ENCODE measurements at regions not wholly inside any gene's neighbourhood (a gene's known extent, or its start where the extent isn't known, plus 50 kb on each side); places are given as distances from the start of the nearest gene placed in this dataset.
"Not testable (repeated sequence)": the region's sequence is repeated elsewhere in the genome, so short reads cannot be mapped to it uniquely, and the experiment has no call there.

GRCh38 chr2:145519254-145519653, 999.3 kb upstream of the ZEB2 start:
- H3K9me3 Mint-ChIP-seq: peaks cover 11% of the 10 kb centered on the region
- H3K4me3 Mint-ChIP-seq (ENCODE audit: low read depth); intact Hi-C loops (cut with micrococcal nuclease); DNase-seq (ENCODE audit: low spot score); H3K4me1 Mint-ChIP-seq (ENCODE audit: low read depth); H3K27me3 Mint-ChIP-seq (ENCODE audit: low read depth); H3K27ac Mint-ChIP-seq; H3K36me3 Mint-ChIP-seq (ENCODE audit: low read depth): not testable (repeated sequence)

- no peak overlapping the region for H3K4me3 Mint-ChIP-seq (ENCODE audit: low read depth)
Observed at GRCh38 chr2:145511946-145512345, 992.0 kb upstream of the ZEB2 start.

DNA sequence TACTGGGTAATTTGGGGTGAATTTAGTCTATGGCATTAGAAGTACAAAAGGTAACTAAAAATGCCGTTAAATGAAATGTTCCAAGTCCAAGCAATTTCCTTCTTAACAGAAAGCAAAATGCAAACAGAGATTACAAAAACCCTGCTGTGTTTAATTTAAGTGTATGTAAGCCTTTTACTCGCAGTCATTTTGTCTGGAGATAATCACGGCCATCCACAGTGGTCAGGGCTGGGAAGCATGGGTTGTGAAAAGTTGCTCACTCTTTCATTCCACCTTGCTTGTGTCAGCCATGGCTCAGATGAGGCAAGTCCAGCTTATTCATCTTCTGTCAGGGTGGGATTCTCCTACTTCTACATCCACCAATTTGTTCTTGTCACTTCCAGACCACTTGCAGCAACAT, 983.6 kb upstream of the ZEB2 start:
- H3K27ac Mint-ChIP-seq: no peak overlapping the region
- no peak overlapping the region for H3K4me3 Mint-ChIP-seq (ENCODE audit: low read depth)
- H3K4me1 Mint-ChIP-seq (ENCODE audit: low read depth): no peaks in the 10 kb centered on the region
- intact Hi-C loops (cut with micrococcal nuclease): no loop called here
- H3K36me3 Mint-ChIP-seq (ENCODE audit: low read depth): no peaks in the 10 kb centered on the region
- DNase-seq (ENCODE audit: low spot score): no peak
- no peaks in the 10 kb centered on the region for H3K27me3 Mint-ChIP-seq (ENCODE audit: low read depth)
- H3K9me3 Mint-ChIP-seq: peaks cover 4% of the 10 kb centered on the region

More at GRCh38 chr2:145511946-145512345, 992.0 kb upstream of the ZEB2 start:
- intact Hi-C loops (cut with micrococcal nuclease): no loop called here
- Mint-ChIP-seq H3K27ac (no peak overlapping the region), H3K27me3 (ENCODE audit: low read depth) (no peaks in the 10 kb centered on the region), H3K9me3 (no peaks in the 10 kb centered on the region), H3K36me3 (ENCODE audit: low read depth) (no peaks in the 10 kb centered on the region), H3K4me1 (ENCODE audit: low read depth) (no peaks in the 10 kb centered on the region)
- DNase-seq (ENCODE audit: low spot score): no peak

GRCh38 chr2:145501920-145502319, 982.0 kb upstream of the ZEB2 start:
- H3K4me3 Mint-ChIP-seq (ENCODE audit: low read depth): no peak overlapping the region

GRCh38 chr2:145495590-145495989, 975.7 kb upstream of the ZEB2 start:
- H3K36me3 Mint-ChIP-seq (ENCODE audit: low read depth): no peaks in the 10 kb centered on the region
- H3K4me3 Mint-ChIP-seq (ENCODE audit: low read depth): no peak overlapping the region
- H3K27ac Mint-ChIP-seq: no peak overlapping the region
- no peaks in the 10 kb centered on the region for H3K4me1 Mint-ChIP-seq (ENCODE audit: low read depth)
- no peaks in the 10 kb centered on the region for H3K27me3 Mint-ChIP-seq (ENCODE audit: low read depth)
- intact Hi-C loops (cut with micrococcal nuclease): no loop called here
- no peak for DNase-seq (ENCODE audit: low spot score)
- peaks cover 5% of the 10 kb centered on the region for H3K9me3 Mint-ChIP-seq

More at GRCh38 chr2:145501920-145502319, 982.0 kb upstream of the ZEB2 start:
- Mint-ChIP-seq H3K27ac (no peak overlapping the region), H3K4me1 (ENCODE audit: low read depth) (no peaks in the 10 kb centered on the region), H3K27me3 (ENCODE audit: low read depth) (no peaks in the 10 kb centered on the region), H3K36me3 (ENCODE audit: low read depth) (no peaks in the 10 kb centered on the region), H3K9me3 (peaks cover 4% of the 10 kb centered on the region)
- intact Hi-C loops (cut with micrococcal nuclease): no loop called here
- DNase-seq (ENCODE audit: low spot score): no peak

DNA sequence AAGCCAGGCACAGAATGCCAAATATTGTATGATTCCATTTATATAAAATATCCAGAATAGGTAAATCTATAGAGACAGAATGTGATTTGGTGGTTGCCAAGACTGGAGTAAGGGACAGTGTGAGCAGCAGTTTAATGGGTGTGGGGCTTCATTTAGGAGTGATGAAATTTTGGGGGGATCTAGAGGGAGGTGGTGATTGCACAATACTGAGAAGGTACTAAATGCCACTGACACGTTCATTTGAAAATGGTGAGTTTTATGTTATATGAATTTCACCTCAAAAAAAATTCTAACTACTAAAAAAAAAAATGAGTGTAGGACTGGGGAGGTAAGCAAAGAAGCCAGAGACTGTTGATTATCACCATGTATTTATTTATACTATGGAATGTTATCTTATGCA, 974.5 kb upstream of the ZEB2 start:
- intact Hi-C loops (cut with micrococcal nuclease): no loop called here
- Mint-ChIP-seq H3K4me3 (ENCODE audit: low read depth) (no peak overlapping the region), H3K4me1 (ENCODE audit: low read depth) (no peaks in the 10 kb centered on the region), H3K9me3 (peaks cover 5% of the 10 kb centered on the region), H3K27ac (no peak overlapping the region), H3K36me3 (ENCODE audit: low read depth) (no peaks in the 10 kb centered on the region), H3K27me3 (ENCODE audit: low read depth) (no peaks in the 10 kb centered on the region)
- DNase-seq (ENCODE audit: low spot score): no peak

DNA sequence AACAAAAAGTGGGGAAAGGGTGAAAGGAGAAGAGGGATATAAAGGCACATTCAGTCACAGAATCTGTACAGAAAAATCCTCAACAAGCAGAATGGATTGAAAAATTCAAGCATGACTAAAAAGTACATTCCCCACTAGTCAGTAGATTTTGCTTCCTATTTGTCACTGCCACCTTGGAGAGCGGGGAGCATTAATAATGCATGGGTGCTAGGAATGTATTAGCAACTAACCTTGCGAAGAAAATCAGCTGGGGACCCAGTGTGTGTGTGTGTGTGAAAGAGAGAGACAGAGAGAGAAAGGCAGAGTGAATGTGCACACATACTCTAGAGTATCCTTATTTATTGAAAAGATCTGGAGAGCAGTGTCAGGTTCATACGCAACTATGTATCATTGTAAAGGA, 968.7 kb upstream of the ZEB2 start:
- Mint-ChIP-seq H3K4me1 (ENCODE audit: low read depth) (no peaks in the 10 kb centered on the region), H3K36me3 (ENCODE audit: low read depth) (no peaks in the 10 kb centered on the region), H3K9me3 (peaks cover 5% of the 10 kb centered on the region), H3K4me3 (ENCODE audit: low read depth) (no peak overlapping the region), H3K27ac (no peak overlapping the region), H3K27me3 (ENCODE audit: low read depth) (no peaks in the 10 kb centered on the region)
- intact Hi-C loops (cut with micrococcal nuclease): no loop called here
- DNase-seq (ENCODE audit: low spot score): no peak

- Mint-ChIP-seq H3K36me3 (ENCODE audit: low read depth) (no peaks in the 10 kb centered on the region), H3K4me1 (ENCODE audit: low read depth) (no peaks in the 10 kb centered on the region), H3K27ac (no peak overlapping the region), H3K4me3 (ENCODE audit: low read depth) (no peak overlapping the region), H3K9me3 (no peaks in the 10 kb centered on the region), H3K27me3 (ENCODE audit: low read depth) (no peaks in the 10 kb centered on the region)
- intact Hi-C loops (cut with micrococcal nuclease): no loop called here
- DNase-seq (ENCODE audit: low spot score): no peak
Observed at GRCh38 chr2:145484448-145485097, 964.7 kb upstream of the ZEB2 start.

DNA sequence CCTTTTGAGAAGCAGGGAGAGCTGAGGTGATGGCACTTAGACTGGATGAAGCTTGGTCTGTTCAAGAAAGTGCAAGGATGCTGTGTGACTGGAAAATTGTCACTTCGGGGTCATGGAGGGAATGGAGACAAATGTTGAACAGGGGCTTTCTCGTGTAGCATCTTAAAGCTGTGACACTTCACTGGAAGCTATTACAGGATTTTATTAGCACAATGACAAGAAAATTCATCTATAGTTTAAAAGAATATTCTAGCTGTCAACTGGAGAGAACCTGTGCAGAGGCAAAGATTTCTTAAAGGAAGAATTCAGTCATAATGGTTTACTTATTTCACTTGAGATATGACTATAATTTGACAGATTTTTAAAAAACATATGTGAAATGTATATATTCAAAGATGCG, 963.9 kb upstream of the ZEB2 start:
- no peaks in the 10 kb centered on the region for H3K4me1 Mint-ChIP-seq (ENCODE audit: low read depth)
- DNase-seq (ENCODE audit: low spot score): no peak
- no peak overlapping the region for H3K4me3 Mint-ChIP-seq (ENCODE audit: low read depth)
- H3K27ac Mint-ChIP-seq: no peak overlapping the region
- intact Hi-C loops (cut with micrococcal nuclease): no loop called here
- no peaks in the 10 kb centered on the region for H3K27me3 Mint-ChIP-seq (ENCODE audit: low read depth)
- H3K36me3 Mint-ChIP-seq (ENCODE audit: low read depth): no peaks in the 10 kb centered on the region
- no peaks in the 10 kb centered on the region for H3K9me3 Mint-ChIP-seq

DNA sequence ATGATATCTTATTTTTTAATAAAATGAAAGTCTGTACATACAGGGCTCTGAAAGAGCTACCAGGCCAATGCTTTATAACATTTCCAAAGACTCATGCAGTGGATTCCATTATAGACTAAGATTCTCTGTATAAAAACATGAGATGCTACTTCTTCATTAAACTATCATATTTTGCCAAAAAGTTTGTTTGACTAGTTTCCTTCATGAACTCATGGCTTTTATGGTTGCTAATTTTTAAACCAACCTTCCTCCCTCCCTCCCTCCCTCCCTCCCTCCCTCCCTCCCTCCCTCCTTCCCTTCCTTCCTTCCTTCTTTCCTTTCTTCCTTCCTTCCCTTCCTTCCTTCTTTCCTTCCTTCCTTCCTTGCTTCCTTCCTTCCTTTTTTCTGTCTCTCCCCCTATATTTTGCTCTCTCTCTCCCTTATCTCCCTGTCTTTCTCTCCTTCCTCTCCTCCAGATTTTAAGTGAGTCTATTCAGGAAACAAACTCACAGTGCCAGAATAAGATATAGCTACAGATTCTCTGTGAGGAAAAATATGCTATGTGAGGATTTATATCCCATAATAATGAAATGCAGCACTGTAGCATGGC, 961.5 kb upstream of the ZEB2 start:
- Mint-ChIP-seq H3K27ac (no peak overlapping the region), H3K4me3 (ENCODE audit: low read depth) (no peak overlapping the region), H3K27me3 (ENCODE audit: low read depth) (no peaks in the 10 kb centered on the region), H3K4me1 (ENCODE audit: low read depth) (no peaks in the 10 kb centered on the region), H3K36me3 (ENCODE audit: low read depth) (no peaks in the 10 kb centered on the region), H3K9me3 (no peaks in the 10 kb centered on the region)
- intact Hi-C loops (cut with micrococcal nuclease): no loop called here
- DNase-seq (ENCODE audit: low spot score): no peak

DNA sequence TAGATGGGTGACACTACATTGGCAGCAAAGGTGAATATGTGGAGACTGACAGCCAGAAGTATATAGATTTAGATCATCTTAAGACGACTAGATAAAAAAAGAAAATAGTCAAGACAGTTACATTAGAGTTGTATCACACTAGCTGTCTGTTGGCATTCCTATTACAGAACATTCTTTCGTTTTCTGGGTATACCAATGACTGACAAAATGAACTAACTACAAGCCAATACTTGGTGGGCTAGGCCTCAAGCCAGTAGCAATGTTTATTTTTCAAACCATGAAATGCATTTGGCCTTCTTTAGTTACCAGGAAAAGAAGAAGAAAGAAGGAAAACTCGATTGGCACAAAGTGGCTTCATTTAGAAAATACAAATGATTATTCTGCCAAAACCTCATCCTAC, 944.9 kb upstream of the ZEB2 start:
- no peaks in the 10 kb centered on the region for H3K4me1 Mint-ChIP-seq (ENCODE audit: low read depth)
- intact Hi-C loops (cut with micrococcal nuclease): no loop called here

DNA sequence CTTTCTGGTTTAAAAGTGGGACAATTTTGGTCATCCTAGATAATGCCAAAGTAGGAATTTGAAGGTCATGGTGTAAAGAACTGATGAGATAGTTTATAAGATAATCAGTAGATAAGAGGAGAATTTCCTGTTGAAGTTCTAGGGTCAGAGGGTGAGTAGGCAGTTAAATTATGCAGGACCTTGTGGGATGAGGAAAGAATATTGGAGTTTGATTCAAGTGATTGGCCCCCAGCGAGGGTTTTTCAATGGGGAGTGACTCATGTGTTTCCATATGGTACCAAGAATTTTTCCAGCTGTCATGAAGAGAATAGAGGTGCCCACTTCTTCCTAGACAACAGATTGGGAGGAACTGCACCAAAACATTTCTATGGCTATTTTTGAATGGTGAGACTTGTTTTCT, 940.2 kb upstream of the ZEB2 start:
- Mint-ChIP-seq H3K4me3 (ENCODE audit: low read depth) (no peak overlapping the region), H3K36me3 (ENCODE audit: low read depth) (no peaks in the 10 kb centered on the region), H3K9me3 (peaks cover 7% of the 10 kb centered on the region), H3K4me1 (ENCODE audit: low read depth) (no peaks in the 10 kb centered on the region), H3K27ac (no peak overlapping the region), H3K27me3 (ENCODE audit: low read depth) (no peaks in the 10 kb centered on the region)
- DNase-seq (ENCODE audit: low spot score): no peak
- intact Hi-C loops (cut with micrococcal nuclease): no loop called here

More for the DNA sequence above, 944.9 kb upstream of the ZEB2 start:
- Mint-ChIP-seq H3K9me3 (no peaks in the 10 kb centered on the region), H3K27me3 (ENCODE audit: low read depth) (no peaks in the 10 kb centered on the region), H3K27ac (no peak overlapping the region), H3K36me3 (ENCODE audit: low read depth) (no peaks in the 10 kb centered on the region), H3K4me3 (ENCODE audit: low read depth) (no peak overlapping the region)
- DNase-seq (ENCODE audit: low spot score): no peak

GRCh38 chr2:145431181-145431951, 911.4 kb upstream of the ZEB2 start:
- Mint-ChIP-seq H3K9me3 (no peaks in the 10 kb centered on the region), H3K27ac (no peak overlapping the region), H3K4me1 (ENCODE audit: low read depth) (no peaks in the 10 kb centered on the region), H3K27me3 (ENCODE audit: low read depth) (peaks cover 6% of the 10 kb centered on the region), H3K4me3 (ENCODE audit: low read depth) (no peak overlapping the region), H3K36me3 (ENCODE audit: low read depth) (no peaks in the 10 kb centered on the region)
- intact Hi-C loops (cut with micrococcal nuclease): no loop called here
- DNase-seq (ENCODE audit: low spot score): no peak
